Mesenteric fat pad (tissue), 1 donor: ENCODE measurements at regions not wholly inside any gene's neighbourhood (a gene's known extent, or its start where the extent isn't known, plus 50 kb on each side); places are given as distances from the start of the nearest gene placed in this dataset.

Experiments used
- DNase-seq: peaks from one replicate; pipeline ENCODE4 v3.0.0-alpha.2; 2020; ENCODE audit warnings: low spot score
- donor health status: DM: yes; HTN: yes; CAD: no.

DNA sequence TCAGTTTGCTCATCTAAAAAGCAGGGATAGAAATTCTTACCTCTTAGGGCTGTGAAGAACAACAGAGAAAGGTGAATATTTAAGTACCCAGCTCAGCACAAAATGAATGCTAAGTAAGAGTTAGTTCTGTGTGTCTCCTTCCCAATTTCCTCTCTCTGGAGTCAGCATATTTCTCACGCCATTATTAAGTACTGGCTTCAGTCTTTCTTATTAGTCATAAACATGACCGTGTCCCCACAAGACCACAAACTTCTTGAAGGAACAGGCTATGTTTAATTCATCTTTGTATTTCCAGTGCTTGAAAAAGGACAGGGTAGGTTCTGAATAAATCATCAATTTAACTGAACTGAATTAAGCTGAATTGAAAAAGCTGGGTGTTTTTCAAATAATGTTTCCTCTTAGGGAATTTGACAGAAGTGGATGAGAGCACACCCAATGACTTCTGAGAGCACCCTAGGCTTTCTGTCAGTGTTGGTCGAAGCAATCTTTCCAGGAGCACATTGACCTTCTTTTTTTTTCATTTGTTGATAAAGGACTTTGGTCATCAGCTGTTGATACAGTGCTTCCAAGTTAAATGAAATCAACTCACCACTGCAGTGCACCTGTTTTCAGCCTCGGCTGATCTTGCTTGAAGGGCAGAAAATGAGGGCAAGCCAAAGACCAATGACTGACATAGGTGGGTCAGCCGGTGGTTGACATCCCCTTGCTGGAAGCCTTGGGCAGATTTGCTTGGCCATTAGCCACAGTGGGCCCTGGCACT, 324.6 kb downstream of the MFSD1 start:
- DNase-seq: no peak

DNA sequence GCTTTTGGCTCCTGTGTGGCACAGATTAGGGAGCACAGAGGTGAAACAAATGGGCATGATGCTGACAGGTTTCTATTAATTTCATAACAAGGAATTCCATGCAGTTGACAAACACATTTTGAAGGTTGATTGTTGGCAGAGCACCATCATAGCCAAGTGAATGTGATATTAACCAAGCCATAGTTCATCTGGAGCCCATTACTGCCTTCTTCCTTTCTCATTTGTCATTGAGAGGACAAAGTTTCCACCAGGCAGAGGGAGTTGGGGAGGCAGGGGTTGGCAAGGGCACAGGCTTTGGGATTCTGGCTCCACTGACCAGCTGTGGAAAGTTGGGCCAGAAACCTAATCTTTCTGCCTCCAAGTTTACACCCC, 325.2 kb downstream of the MFSD1 start:
- DNase-seq: no peak

DNA sequence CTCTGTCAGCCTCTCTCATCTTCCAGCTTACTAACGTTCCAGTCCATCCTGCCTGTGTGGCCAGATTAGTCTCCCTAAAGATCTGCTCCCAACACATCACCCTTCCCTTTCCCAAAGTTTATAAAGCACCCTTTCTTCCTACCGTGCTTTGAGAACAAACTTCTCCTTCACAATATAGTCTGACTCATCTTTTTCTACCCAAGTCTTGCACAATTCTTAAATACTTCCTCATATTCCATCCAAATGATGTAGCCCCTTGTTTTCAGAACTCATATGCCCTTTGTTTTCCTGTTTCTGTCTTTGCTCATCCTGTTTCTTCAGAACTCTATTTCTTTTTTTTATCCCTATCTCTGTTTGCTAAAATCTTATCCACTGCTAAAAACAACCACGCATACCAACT, 326.8 kb downstream of the MFSD1 start:
- DNase-seq: no peak

DNA sequence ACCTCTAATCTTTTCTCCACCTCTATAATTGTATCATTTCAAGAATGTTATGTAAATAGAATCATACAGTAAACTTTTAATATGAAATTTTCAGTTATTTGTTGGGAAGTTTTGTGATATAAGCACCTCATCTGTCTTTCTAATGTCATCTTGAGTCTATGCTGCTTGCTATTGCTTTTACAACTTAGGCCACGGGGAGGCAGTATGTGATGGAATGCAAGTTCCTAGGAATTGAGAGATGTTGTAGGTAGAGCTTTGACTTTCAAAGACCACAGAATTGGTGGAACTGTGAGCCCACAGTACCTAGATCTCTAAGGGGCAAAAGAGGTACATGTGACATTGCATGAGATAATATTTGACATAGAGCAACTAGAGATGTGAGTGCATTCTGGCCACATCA, 328.3 kb downstream of the MFSD1 start:
- DNase-seq: no peak

DNA sequence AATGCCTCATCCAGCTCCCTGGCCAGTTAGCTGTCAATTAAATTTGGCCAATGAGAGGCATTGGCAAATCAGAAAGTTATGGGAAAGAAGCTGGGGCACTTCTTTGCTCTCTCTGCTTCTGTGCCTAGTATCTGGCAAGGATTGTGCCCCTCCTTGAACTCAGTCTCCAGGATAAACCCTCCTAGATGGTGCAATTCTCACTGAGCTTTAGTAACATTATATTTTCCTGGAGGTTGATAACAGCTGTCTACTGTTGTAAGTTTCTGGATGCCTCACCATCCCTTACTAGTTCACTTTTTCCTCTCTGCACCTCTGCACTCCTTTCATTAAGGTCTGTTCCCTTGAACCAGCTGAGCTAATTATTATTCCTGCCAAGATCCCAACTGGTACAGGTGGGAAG, 329.5 kb downstream of the MFSD1 start:
- DNase-seq: no peak

DNA sequence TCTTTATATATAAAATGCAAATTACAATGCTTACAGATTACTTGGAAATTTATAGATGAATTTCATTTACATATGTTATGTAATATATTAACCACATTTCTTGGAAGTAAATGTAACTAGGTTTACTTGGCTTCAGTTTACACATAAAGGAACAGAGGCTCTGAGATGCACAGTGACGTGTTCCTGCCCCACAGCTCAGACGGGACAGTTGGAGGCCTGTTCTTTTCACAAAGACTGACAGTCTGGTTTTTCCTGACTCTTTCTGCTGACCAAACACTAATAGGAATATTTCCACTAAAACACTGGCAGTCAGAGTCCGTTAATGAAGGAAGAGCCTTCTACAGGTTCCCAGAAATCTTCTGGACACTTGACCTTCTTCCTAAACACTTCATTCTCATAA, 336.1 kb downstream of the MFSD1 start:
- DNase-seq: no peak

DNA sequence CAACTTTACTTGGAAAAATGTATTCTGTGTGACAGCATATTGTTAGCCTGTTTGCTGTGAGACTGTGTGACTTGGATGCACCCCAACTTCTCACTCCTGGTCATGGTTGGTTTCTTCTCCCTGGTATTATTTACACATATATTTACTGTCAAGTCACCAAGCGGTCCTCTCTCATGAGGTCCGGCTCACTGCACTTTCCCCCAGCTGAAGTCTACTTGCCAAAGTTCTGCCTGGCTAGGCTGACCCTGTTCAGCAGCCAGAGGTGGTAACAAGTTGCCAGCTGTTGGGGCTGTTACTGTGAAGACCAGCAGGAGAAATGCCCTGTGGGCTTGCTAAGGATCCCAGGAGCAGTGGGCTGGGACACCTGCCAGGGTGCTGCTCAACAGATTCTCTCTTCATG, 337.5 kb downstream of the MFSD1 start:
- no peak for DNase-seq

DNA sequence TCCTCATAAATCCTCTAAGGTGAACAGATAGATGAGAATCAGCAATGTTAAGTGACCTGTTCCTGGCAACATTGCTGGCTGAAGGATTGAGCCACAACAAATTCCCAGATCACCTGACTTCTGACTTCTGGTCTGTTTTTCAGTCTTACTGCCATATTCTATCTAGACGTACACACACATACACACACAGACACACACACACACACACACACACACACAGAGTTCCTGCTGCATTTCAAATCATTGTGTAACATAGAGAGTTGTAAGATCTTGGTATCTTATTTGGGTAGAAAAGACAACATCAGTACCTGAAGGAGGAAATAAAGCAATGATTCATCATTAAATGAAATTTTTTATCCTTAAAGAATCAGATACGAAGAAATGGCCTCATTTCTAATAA, 342.6 kb downstream of the MFSD1 start:
- no peak for DNase-seq

DNA sequence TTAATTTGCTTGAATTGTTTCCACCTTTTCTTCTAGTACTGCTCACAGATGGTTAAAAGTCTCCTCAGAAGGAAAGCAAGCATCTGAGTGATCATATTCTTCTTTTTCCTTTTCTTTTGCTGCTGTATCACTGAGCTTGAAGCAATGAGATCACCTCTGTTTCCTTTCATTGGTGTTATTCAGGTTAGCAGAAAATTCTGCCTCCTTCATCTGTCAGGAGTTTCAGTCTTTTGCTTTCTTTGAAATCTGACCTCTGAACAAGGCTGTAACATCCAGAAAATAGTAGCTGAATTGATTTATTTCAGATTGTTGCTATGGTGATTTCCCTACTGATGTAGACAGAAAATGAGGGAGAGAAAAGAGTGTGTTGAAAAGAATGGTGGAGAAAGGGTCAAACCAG, 343.0 kb downstream of the MFSD1 start:
- no peak for DNase-seq

DNA sequence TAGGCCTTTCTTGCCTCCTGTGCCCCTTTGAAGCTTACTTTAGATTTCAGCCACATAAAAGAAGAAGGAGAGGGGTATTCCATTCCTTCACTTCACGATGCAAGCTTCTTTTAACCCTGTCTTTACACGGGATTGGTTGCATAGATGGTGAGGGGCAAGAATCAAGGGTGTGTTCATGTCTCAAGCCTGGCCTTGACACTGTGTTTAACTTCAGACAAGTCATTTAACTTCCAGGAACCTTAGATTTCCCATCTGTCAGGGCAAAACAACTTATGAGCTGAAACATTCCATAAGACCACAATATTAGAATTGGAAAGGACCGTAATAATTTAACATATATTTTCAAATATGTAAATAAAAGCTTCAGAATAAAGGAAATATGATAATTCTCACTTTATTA, 344.5 kb downstream of the MFSD1 start:
- DNase-seq: no peak

DNA sequence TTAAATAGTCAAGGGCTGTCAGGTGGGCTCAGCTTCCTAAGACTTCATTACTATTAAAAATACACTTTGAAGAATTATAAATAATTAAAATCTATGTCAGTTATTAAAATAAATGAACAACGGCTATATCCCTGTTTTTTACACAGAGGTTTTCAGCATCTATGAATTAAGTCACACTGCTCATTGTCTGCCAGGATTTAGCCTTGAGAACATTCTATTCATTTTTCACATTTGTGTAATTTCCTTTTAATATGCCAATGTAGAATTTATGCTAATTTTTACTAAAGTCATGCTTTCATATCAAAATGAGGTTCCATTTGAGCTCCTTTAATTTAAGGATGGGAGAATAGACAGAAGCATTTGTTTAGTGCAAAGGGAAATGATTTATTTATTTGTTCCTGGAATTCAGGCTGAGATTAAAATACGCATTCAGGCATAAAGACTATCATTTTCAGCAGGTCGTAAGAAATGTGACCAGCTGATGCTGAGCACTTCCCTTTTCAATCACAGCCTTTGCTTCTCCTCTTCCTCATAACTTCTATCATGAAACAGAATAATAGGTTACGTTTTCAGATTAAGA, 345.1 kb downstream of the MFSD1 start:
- DNase-seq: no peak

DNA sequence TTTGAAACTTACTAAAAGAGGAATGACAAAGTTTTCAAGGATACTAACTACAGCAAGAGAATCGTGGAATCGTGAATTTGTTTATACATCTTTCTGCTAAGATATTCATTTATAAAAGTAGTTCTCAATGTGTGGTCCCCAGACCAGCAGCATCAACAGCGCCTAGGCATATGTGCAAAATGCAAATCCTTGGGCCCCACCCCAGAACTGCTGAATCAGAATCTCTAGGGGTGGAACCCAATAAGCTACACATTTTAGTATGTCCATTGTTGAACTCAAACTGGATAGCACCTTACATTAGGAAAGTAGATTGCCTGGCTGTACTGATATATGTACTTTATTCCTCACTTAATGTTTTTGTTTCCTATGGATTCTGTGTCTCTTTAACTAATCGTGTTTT, 346.0 kb downstream of the MFSD1 start:
- DNase-seq: no peak

DNA sequence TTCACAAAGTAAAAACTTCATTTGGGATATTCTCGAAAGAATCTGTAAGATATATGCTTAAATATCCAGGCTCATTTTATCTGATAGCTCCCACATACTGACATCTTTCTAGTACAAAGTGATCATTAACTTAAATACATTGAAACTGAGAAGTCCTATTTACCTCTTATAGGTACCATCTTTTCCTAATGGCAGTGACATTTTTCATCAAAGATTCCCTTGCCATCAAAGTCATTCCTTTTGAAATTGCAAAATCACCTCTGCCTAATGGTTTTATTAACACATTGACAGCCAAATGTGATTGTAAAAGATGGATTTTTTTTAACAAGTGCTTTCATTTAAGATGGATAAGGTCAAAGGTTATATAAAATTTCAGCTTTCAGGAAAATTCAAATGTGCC, 346.6 kb downstream of the MFSD1 start:
- no peak for DNase-seq

DNA sequence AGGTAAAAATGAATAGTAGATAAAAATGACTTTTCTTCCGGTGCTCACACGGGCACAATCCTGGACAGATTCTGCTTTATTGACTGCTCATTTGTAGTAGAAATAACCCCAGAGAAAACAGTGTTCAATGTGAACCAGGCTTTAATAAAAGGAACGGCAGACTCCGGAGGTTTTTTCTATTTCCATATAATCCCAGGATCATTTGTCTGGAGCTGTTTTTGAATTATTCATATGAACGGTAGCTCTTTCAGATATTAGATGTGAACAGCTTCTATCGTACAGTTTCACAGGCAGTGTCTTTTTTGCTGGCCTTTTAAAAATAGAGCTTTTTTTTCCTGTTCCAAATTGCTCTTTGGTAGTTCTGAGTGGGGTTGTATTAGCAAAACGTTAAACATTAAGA, 347.3 kb downstream of the MFSD1 start:
- DNase-seq: no peak

DNA sequence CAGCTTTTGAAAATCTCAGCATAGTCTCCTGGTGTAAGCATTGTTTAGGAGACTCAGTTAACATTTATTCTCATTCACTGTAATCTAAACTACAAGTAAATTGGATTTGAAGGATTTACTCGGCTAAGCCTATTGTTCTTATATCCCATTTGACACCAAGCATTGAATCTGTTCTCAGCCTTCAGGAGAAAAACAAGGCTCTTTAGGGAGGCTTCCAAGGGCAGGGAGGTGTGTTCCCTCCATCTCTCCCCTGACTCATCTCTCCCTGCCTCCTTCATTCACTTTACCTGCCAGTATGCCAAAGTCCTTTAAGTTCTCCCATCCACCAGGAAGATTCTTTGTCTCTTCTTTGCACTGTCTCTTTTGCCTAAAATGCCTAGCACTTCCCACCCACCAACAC, 347.8 kb downstream of the MFSD1 start:
- DNase-seq: no peak

DNA sequence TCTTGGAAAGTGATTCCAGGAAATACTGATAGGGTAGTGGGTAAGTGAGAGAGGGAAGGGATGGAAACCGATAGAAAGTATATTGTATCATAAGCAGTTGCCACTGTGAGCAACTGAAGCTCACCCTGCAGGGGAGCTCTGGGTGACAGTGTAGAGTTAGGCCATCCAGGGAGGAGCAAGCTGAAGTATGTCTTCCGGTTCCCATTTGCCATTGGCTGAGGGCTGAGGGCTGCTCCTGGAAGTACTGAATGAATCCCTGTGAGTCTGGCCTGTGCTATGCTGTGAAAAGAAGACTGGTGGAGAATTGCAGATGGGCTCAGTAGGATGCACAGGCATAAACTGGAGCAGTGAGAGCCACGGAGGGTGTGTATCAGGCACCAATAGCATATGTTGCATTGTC, 348.3 kb downstream of the MFSD1 start:
- DNase-seq: no peak

DNA sequence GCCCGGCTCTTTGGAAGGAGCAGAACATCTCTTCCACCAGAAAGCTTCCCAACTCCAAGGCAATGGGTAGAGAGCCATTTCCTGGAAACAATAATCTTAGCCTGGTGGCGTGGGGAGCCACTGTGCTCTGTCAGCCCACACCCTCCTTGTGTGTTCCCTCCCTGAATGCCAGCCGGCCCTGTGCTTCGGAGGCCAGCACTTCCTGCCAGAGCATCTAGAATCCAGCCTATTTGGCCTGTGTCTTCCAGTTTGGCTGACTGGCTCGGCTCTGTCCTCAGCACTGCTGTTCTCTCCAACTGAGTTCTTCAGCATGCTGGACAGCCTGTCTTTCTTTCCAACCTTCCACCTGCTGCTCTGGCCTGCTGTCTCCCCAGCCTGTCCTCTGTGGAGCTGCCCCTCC, 349.3 kb downstream of the MFSD1 start:
- DNase-seq: no peak

DNA sequence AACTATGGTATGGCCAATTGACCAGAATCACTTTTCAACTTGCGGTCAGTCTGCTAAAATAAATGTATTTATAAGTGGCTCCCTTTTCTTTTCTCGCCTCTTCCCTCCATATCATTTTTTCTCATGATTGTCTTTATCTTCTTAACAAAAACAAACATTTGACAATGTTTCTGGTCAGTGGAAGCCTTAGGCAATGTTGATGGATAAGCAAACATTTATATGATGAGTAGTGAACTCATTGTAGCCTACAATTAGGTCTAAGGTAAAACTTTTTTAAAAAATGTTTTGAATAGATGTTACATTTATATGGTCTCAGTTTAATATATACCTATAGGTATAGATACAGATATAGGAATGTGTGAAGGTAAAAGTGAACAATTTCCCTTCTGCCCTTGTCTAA, 355.4 kb downstream of the MFSD1 start:
- no peak for DNase-seq

DNA sequence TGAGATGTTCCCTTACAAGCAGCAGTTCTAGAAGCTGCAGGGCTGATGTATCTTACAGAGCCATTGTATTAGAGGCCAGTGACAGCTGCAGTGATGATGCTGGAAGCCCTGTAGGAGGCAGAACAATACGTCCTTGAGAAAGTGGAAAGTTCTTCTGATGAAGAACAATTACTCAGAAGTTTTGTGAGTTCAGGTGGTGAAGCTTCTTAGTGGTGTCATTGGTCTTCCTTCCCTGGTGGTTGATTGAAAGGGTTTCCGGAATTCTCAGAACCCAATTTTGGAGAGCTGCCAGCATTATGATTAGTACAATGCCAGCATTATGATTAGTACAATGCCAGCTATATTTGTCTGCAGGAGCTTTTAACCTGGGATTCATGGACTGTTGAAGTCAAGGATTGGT, 356.4 kb downstream of the MFSD1 start:
- DNase-seq: no peak

DNA sequence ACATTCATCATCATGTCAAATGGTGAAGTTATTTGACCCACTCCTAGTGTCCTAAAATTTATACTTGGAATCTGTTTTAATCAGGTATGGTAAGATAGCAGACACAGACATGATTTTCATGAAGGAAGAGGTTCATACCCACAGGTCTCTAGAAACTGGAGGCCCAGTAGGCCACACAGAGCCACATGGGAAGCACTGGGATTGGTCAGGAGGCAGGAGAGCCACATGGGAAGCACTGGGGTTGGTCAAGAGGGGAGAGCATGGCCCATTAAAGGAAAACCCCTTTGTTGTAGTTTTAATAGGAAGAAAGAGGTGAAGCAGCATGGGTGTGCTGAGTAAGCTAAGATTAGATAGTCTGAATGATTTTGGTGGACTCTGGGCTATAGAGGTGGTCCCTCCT, 356.9 kb downstream of the MFSD1 start:
- DNase-seq: no peak

DNA sequence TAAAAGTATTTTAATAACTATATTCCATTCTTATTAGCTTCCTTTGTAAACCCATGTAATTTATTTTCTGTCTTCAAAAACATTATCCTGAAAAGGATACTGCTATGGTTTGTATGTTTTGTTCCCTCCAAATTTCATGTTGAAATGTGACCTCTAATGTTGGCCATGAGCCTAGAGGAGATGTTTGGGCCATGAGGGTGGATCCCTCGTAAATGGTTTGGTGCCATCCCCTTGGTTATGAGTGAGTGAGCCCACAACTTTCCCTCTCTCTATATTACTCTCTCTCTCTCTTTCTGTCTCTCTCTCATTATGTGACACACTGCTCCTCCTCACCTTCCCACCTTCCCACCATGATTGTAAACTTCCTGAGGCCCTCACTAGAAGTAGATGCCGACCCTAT, 357.7 kb downstream of the MFSD1 start:
- DNase-seq: no peak

DNA sequence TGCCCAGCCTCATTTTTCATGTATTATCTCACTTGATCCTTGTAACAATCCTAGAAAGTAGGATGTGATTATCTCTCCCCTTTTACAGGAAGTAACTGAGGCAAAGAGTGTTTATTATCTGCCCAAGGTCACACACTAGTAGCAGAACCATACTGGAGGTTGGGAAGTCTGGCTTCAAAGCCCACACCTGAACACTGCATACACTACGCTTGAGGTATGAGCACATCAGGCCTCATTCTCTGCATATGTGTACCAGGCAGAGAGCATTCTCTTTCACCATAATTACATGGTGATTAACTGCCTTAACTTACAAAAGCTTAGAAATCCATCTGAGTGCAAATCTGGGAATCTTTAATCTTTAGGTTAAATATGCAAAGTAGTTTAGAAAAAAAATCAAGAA, 361.8 kb downstream of the MFSD1 start:
- no peak for DNase-seq

DNA sequence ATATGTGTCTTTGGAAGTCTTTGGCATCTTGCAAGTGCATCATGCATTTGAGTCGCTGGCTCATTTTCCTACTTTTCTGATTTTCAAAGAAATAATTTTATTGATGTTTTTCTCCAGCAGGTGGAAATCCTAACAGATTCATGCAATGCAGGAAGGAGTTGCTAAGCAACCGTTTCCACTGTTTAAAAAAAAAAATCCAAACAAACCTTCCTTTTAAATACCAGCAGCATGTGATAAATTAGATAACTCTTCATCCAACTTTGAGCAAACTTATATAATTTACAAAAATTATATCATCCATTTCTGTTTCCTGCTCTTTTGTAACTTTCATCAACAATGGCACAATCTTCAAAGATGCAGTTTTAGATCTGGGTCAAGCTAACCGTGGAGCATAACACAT, 364.1 kb downstream of the MFSD1 start:
- no peak for DNase-seq
